ENCODE measurements at regions not wholly inside any gene's neighbourhood (a gene's known extent, or its start where the extent isn't known, plus 50 kb on each side); places are given as distances from the start of the nearest gene placed in this dataset.

- no peaks in the 10 kb centered on the region for H3K36me3 ChIP-seq (replicated peaks in 1 of 2; ENCODE audit: control extremely low read depth in 1 of 2, control insufficient read depth in 1 of 2, extremely low read depth in 1 of 2, insufficient read depth in 2 of 2, low read length in 1 of 2)
- POLR2A ChIA-PET: no interaction called here
- no peak overlapping the region for H3K4me3 Mint-ChIP-seq
- ATAC-seq (ENCODE audit: low read depth) (no peak), DNase-seq (no peak)
- no CpG with 5 or more reads among the region's 1 CpG for WGBS (ENCODE audit: insufficient coverage)
- H3K4me1 Mint-ChIP-seq: no peaks in the 10 kb centered on the region
- no peaks in the 10 kb centered on the region for H3K27me3 ChIP-seq (replicated peaks in 1 of 4; ENCODE audit: control extremely low read depth in 1 of 4, control insufficient read depth in 3 of 4, insufficient read depth in 4 of 4, low read length in 3 of 4)
- TF ChIP-seq, protein P1, sequence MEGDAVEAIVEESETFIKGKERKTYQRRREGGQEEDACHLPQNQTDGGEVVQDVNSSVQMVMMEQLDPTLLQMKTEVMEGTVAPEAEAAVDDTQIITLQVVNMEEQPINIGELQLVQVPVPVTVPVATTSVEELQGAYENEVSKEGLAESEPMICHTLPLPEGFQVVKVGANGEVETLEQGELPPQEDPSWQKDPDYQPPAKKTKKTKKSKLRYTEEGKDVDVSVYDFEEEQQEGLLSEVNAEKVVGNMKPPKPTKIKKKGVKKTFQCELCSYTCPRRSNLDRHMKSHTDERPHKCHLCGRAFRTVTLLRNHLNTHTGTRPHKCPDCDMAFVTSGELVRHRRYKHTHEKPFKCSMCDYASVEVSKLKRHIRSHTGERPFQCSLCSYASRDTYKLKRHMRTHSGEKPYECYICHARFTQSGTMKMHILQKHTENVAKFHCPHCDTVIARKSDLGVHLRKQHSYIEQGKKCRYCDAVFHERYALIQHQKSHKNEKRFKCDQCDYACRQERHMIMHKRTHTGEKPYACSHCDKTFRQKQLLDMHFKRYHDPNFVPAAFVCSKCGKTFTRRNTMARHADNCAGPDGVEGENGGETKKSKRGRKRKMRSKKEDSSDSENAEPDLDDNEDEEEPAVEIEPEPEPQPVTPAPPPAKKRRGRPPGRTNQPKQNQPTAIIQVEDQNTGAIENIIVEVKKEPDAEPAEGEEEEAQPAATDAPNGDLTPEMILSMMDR (IDR thresholded peaks at IDR 0.05): no peak
- no peak for TF ChIP-seq EZH2 (IDR thresholded peaks at IDR 0.05; ENCODE audit: borderline replicate concordance, insufficient read depth, low read depth, low read length, poor library complexity, severe bottlenecking)
- H4K20me1 ChIP-seq (ENCODE audit: control insufficient read depth, insufficient read depth, low read length, poor library complexity, severe bottlenecking): no peaks in the 10 kb centered on the region
- H3K9me3 Mint-ChIP-seq (ENCODE audit: insufficient read depth): peaks cover 3% of the 10 kb centered on the region
- H3K4me3 ChIP-seq (ENCODE audit: control extremely low read depth in 1 of 5, extremely low read depth in 1 of 5, insufficient read depth in 1 of 5, low read depth in 2 of 5, low read length in 4 of 5): no peak overlapping the region
- no peaks in the 10 kb centered on the region for H3K79me2 ChIP-seq (ENCODE audit: control insufficient read depth, insufficient read depth, low read length)
- no peak overlapping the region for H2AFZ ChIP-seq (ENCODE audit: insufficient read depth, low read depth, low read length, poor library complexity, severe bottlenecking)
- H3K9me3 ChIP-seq (ENCODE audit: control extremely low read depth in 1 of 3, control insufficient read depth in 2 of 3, insufficient read depth in 1 of 3, low read length in 2 of 3): peaks cover 0 to 12% (median 0%) of the 10 kb centered on the region in 3 donors
- H3K4me2 ChIP-seq (replicated peaks; ENCODE audit: low read depth, low read length, poor library complexity, severe bottlenecking): no peak overlapping the region
- no peak overlapping the region for H3K9ac ChIP-seq (ENCODE audit: low read length)
- H3K27me3 Mint-ChIP-seq: no peaks in the 10 kb centered on the region
- no peak overlapping the region for H3K27ac ChIP-seq (ENCODE audit: low read length in 2 of 2)
- no peaks in the 10 kb centered on the region for H3K4me1 ChIP-seq (ENCODE audit: control insufficient read depth in 2 of 2, insufficient read depth in 2 of 2, low read length in 2 of 2)
- no peak overlapping the region for H3K27ac Mint-ChIP-seq
- CTCF ChIA-PET: no interaction called here
- intact Hi-C loops (cut with micrococcal nuclease): no loop called here
These were observed 598.9 kb downstream of the SI start for GRCh38 chr3:164479406-164479805.

GRCh38 chr3:164478323-164478722, 600.0 kb downstream of the SI start:
- Mint-ChIP-seq H3K4me3 (no peak overlapping the region), H3K27ac (no peak overlapping the region), H3K4me1 (no peaks in the 10 kb centered on the region), H3K9me3 (ENCODE audit: insufficient read depth) (no peaks in the 10 kb centered on the region), H3K27me3 (no peaks in the 10 kb centered on the region)
- WGBS (ENCODE audit: insufficient coverage): 80% methylated on average over 5 of the region's 5 CpGs
- H3K36me3 ChIP-seq (replicated peaks in 1 of 2; ENCODE audit: control extremely low read depth in 1 of 2, control insufficient read depth in 1 of 2, extremely low read depth in 1 of 2, insufficient read depth in 2 of 2, low read length in 1 of 2): no peaks in the 10 kb centered on the region
- H3K4me2 ChIP-seq (replicated peaks; ENCODE audit: low read depth, low read length, poor library complexity, severe bottlenecking): no peak overlapping the region
- H3K9ac ChIP-seq (ENCODE audit: low read length): no peak overlapping the region
- no peaks in the 10 kb centered on the region for H3K4me1 ChIP-seq (ENCODE audit: control insufficient read depth in 2 of 2, insufficient read depth in 2 of 2, low read length in 2 of 2)
- ATAC-seq (ENCODE audit: low read depth) (no peak), DNase-seq (no peak)
- ChIA-PET CTCF (no interaction called here), POLR2A (no interaction called here)
- no peak overlapping the region for H2AFZ ChIP-seq (ENCODE audit: insufficient read depth, low read depth, low read length, poor library complexity, severe bottlenecking)
- TF ChIP-seq, protein P1 (IDR thresholded peaks at IDR 0.05): no peak
- TF ChIP-seq EZH2 (IDR thresholded peaks at IDR 0.05; ENCODE audit: borderline replicate concordance, insufficient read depth, low read depth, low read length, poor library complexity, severe bottlenecking): no peak
- no peak overlapping the region for H3K27ac ChIP-seq (ENCODE audit: low read length in 2 of 2)
- no peaks in the 10 kb centered on the region for H3K27me3 ChIP-seq (replicated peaks in 1 of 4; ENCODE audit: control extremely low read depth in 1 of 4, control insufficient read depth in 3 of 4, insufficient read depth in 4 of 4, low read length in 3 of 4)
- intact Hi-C loops (cut with micrococcal nuclease): no loop called here
- no peaks in the 10 kb centered on the region for H3K79me2 ChIP-seq (ENCODE audit: control insufficient read depth, insufficient read depth, low read length)
- H4K20me1 ChIP-seq (ENCODE audit: control insufficient read depth, insufficient read depth, low read length, poor library complexity, severe bottlenecking): no peaks in the 10 kb centered on the region
- no peak overlapping the region for H3K4me3 ChIP-seq (ENCODE audit: control extremely low read depth in 1 of 5, extremely low read depth in 1 of 5, insufficient read depth in 1 of 5, low read depth in 2 of 5, low read length in 4 of 5)
- peaks cover 0 to 12% (median 1%) of the 10 kb centered on the region in 3 donors for H3K9me3 ChIP-seq (ENCODE audit: control extremely low read depth in 1 of 3, control insufficient read depth in 2 of 3, insufficient read depth in 1 of 3, low read length in 2 of 3)

All from B cell (primary cell).